IMR-90 (cell line): ENCODE measurements at regions not wholly inside any gene's neighbourhood (a gene's known extent, or its start where the extent isn't known, plus 50 kb on each side); places are given as distances from the start of the nearest gene placed in this dataset.

Source experiments
- ATAC-seq: fragments of 200-7000 bp; cut with Tn5 transposase; 2 replicates; pipeline ENCODE4 v1.9.1; 2020; ENCODE audit warnings: low read depth, mild to moderate bottlenecking, moderate library complexity
- BruUV-seq: library from RNA; stranded (reverse); fragments of 400-500 nt; replicated peaks from 2 replicates; lab custom pipeline; 2021; lab: Mats Ljungman, UMichigan
- CTCF ChIA-PET: fragments of 300-600 bp; formaldehyde crosslinking; extraction: SDS; loops from one replicate; lab custom pipeline; 2021; ENCODE audit warnings: antibody characterized with exemption; lab: Yijun Ruan, JAX
- POLR2A ChIA-PET: fragments of 300-600 bp; sonication (Branson Sonifier 250); formaldehyde crosslinking; loops from one replicate; lab custom pipeline; 2022; ENCODE audit warnings: antibody characterized with exemption; ENCODE audit not compliant: unreplicated experiment; lab: Charles Lee
- DNase-seq: peaks from one replicate; pipeline ENCODE4 v3.0.0; 2013
- H2AFZ ChIP-seq: replicated peaks from 2 replicates; pipeline ENCODE3; 2013; ENCODE audit warnings: low read length, mild to moderate bottlenecking; ENCODE audit not compliant: poor library complexity
- H2AK5ac ChIP-seq: 2 replicates; pipeline ENCODE4 v1.6.1; 2013; ENCODE audit warnings: low read depth, low read length, inconsistent platforms
- H2AK9ac ChIP-seq: replicated peaks from 2 replicates; pipeline ENCODE3; 2013; ENCODE audit warnings: mild to moderate bottlenecking, low read depth, low read length, moderate library complexity; ENCODE audit not compliant: poor library complexity
- H2BK120ac ChIP-seq: 2 replicates; pipeline ENCODE4 v1.6.1; 2013; ENCODE audit warnings: low read depth, low read length, inconsistent platforms
- H2BK15ac ChIP-seq: 3 replicates; pipeline ENCODE4 v1.6.1; 2013; ENCODE audit warnings: low read depth, low read length, inconsistent platforms
- H2BK20ac ChIP-seq: 2 replicates; pipeline ENCODE4 v1.6.1; 2013; ENCODE audit warnings: low read depth, mild to moderate bottlenecking, inconsistent platforms, low read length, moderate library complexity
- H2BK5ac ChIP-seq: 2 replicates; pipeline ENCODE4 v1.6.1; 2013; ENCODE audit warnings: mild to moderate bottlenecking, low read depth, low read length, inconsistent platforms; ENCODE audit not compliant: poor library complexity, severe bottlenecking
- H3K14ac ChIP-seq: replicated peaks from 2 replicates; pipeline ENCODE4 v1.6.1; 2013; ENCODE audit warnings: low read depth, low read length, inconsistent platforms
- H3K18ac ChIP-seq: 2 replicates; pipeline ENCODE4 v1.6.1; 2013; ENCODE audit warnings: low read depth, low read length, control low read depth
- H3K23ac ChIP-seq: 2 replicates; pipeline ENCODE4 v1.6.1; 2013; ENCODE audit warnings: low read depth, low read length, inconsistent platforms
- H3K27ac ChIP-seq: 2 replicates; pipeline ENCODE4 v1.5.1; 2013; ENCODE audit warnings: mild to moderate bottlenecking, control low read depth, low read length; ENCODE audit not compliant: insufficient read depth
- H3K27me3 ChIP-seq: 2 replicates; pipeline ENCODE4 v1.6.1; 2013; ENCODE audit warnings: low read length; ENCODE audit not compliant: control insufficient read depth, insufficient read depth
- H3K36me3 ChIP-seq: 2 replicates; pipeline ENCODE4 v1.6.1; 2013; ENCODE audit warnings: low read length, mixed read lengths; ENCODE audit not compliant: control insufficient read depth, insufficient read depth
- H3K4ac ChIP-seq: 2 replicates; pipeline ENCODE4 v1.6.1; 2013; ENCODE audit warnings: low read depth, low read length, inconsistent platforms
- H3K4me1 ChIP-seq: 2 replicates; pipeline ENCODE4 v1.6.1; 2013; ENCODE audit warnings: low read length, mixed read lengths; ENCODE audit not compliant: control insufficient read depth, insufficient read depth
- H3K4me2 ChIP-seq: 2 replicates; pipeline ENCODE4 v1.6.1; 2013; ENCODE audit warnings: low read depth, mild to moderate bottlenecking, control low read depth, low read length, moderate library complexity
- H3K4me3 ChIP-seq: 2 replicates; pipeline ENCODE4 v1.5.1; 2013; ENCODE audit warnings: low read depth, mild to moderate bottlenecking, control low read depth, low read length, moderate library complexity; ENCODE audit not compliant: insufficient read depth
- H3K56ac ChIP-seq: 2 replicates; pipeline ENCODE4 v1.6.1; 2013; ENCODE audit warnings: low read length, inconsistent platforms; ENCODE audit not compliant: insufficient read depth; ENCODE audit errors: extremely low read depth
- H3K79me1 ChIP-seq, 2 experiments: 2 replicates each; pipeline ENCODE4 v1.6.1; 2013; ENCODE audit warnings: low read length in 2 of 2, inconsistent platforms in 1 of 2, low read depth in 1 of 2
- H3K9ac ChIP-seq: 2 replicates; pipeline ENCODE4 v1.6.1; 2013; ENCODE audit warnings: low read depth, low read length, control low read depth
- H3K9me1 ChIP-seq: 2 replicates; pipeline ENCODE4 v1.6.1; 2013; ENCODE audit warnings: low read length, inconsistent platforms; ENCODE audit not compliant: insufficient read depth
- H3K9me3 ChIP-seq: 2 replicates; pipeline ENCODE4 v1.6.1; 2013; ENCODE audit warnings: low read length; ENCODE audit not compliant: control insufficient read depth, insufficient read depth
- H4K20me1 ChIP-seq: 2 replicates; pipeline ENCODE4 v1.6.1; 2013; ENCODE audit warnings: low read length, inconsistent platforms; ENCODE audit not compliant: insufficient read depth
- H4K5ac ChIP-seq: 2 replicates; pipeline ENCODE4 v1.6.1; 2013; ENCODE audit warnings: mild to moderate bottlenecking, low read depth, low read length, control low read depth
- H4K8ac ChIP-seq, 2 experiments: 2 replicates each; pipeline ENCODE4 v1.6.1; 2013; ENCODE audit warnings: low read depth in 2 of 2, low read length in 2 of 2, control low read depth in 1 of 2, inconsistent platforms in 1 of 2
- H4K91ac ChIP-seq: 2 replicates; pipeline ENCODE4 v1.6.1; 2013; ENCODE audit warnings: low read depth, low read length, inconsistent platforms; ENCODE audit not compliant: insufficient read depth
- BHLHE40 ChIP-seq: fragments of 150-350 bp; IDR thresholded peaks from 2 replicates; pipeline ENCODE4 v1.6.1; 2016; ENCODE audit warnings: mild to moderate bottlenecking, low read depth, low read length
- FOS ChIP-seq: fragments of 150-350 bp; IDR thresholded peaks from 2 replicates; pipeline ENCODE4 v1.6.1; 2016; ENCODE audit warnings: low read depth, low read length
- MXI1 ChIP-seq: IDR thresholded peaks from 2 replicates; pipeline ENCODE4 v1.6.1; 2012; ENCODE audit warnings: low read depth, mild to moderate bottlenecking, low read length, moderate library complexity, borderline replicate concordance
- SMC3 ChIP-seq: fragments of 150-350 bp; IDR thresholded peaks from 2 replicates; pipeline ENCODE4 v1.6.1; 2016; ENCODE audit warnings: low read depth, mild to moderate bottlenecking, antibody characterized with exemption, low read length, moderate library complexity
- USF2 ChIP-seq: fragments of 150-350 bp; IDR thresholded peaks from 2 replicates; pipeline ENCODE4 v1.6.1; 2017; ENCODE audit warnings: mild to moderate bottlenecking, antibody characterized with exemption, low read length, low read depth
- WGBS, 2 experiments: methylation state at CpG; one replicate each; pipeline versions ENCODE4 v1.1.5 to v1.1.7; 2013; ENCODE audit warnings: missing lambda C conversion rate in 2 of 2; ENCODE audit not compliant: insufficient read length in 1 of 2; ENCODE audit errors: extremely low coverage in 2 of 2; 5-methylcytosine and 5-hydroxymethylcytosine counted together
- dilution Hi-C: fragments of 300-500 bp; cut with HindIII; formaldehyde crosslinking; loops from one replicate; pipeline ENCODE4 v1.14.3; 2018; ENCODE audit warnings: low sequenced_read_pairs; ENCODE audit not compliant: unreplicated experiment
- in situ Hi-C: fragments of 300-500 bp; cut with MboI; formaldehyde crosslinking; loops from 3 replicates; pipeline ENCODE4 v1.14.3; 2019; ENCODE audit warnings: low sequenced_read_pairs, inconsistent platforms, mixed read lengths
- intact Hi-C: fragments of 100-400 bp; cut with micrococcal nuclease; formaldehyde crosslinking; loops from 2 replicates; pipeline ENCODE4 v1.10.0; 2022

GRCh38 chr6:40685862-40686261, 98.7 kb upstream of the LRFN2 start:
- H2BK20ac ChIP-seq: no peak overlapping the region
- H2BK15ac ChIP-seq: no peak overlapping the region
- in situ Hi-C loops (no loop called here), intact Hi-C loops (no loop called here), dilution Hi-C loops (no loop called here)
- WGBS, 2 experiments: no CpG with 5 or more reads among the region's 6 CpGs
- H3K9me1 ChIP-seq: no peaks in the 10 kb centered on the region
- no peak overlapping the region for H2BK5ac ChIP-seq
- H3K9me3 ChIP-seq: no peaks in the 10 kb centered on the region
- H3K18ac ChIP-seq: no peak overlapping the region
- H3K56ac ChIP-seq: no peak overlapping the region
- no peak overlapping the region for H2BK120ac ChIP-seq
- CTCF ChIA-PET: interaction anchor here (0.6 kb wide), 1 partner anchor 97 kb away, joined by 3 read pairs; no protein-coding TSS in a partner anchor
- no peak overlapping the region for H4K8ac ChIP-seq
- H3K79me1 ChIP-seq: no peaks in the 10 kb centered on the region
- H4K20me1 ChIP-seq: no peaks in the 10 kb centered on the region
- TF ChIP-seq USF2 (no peak), SMC3 (no peak), FOS (no peak), BHLHE40 (no peak), MXI1 (no peak)
- H3K4me2 ChIP-seq: no peak overlapping the region
- H4K91ac ChIP-seq: no peak overlapping the region
- H3K27ac ChIP-seq: no peak overlapping the region
- H3K23ac ChIP-seq: no peak overlapping the region
- no peaks in the 10 kb centered on the region for H3K4me1 ChIP-seq
- no peak overlapping the region for H3K14ac ChIP-seq
- POLR2A ChIA-PET: no interaction called here
- H2AK9ac ChIP-seq: no peak overlapping the region
- no peak overlapping the region for H4K5ac ChIP-seq
- H3K27me3 ChIP-seq: no peaks in the 10 kb centered on the region
- no peak overlapping the region for H3K4ac ChIP-seq
- ATAC-seq: no peak
- BruUV-seq: no TSS peak
- H3K36me3 ChIP-seq: no peaks in the 10 kb centered on the region
- no peak overlapping the region for H3K9ac ChIP-seq
- H2AK5ac ChIP-seq: no peak overlapping the region
- DNase-seq: no peak
- H3K4me3 ChIP-seq: no peak overlapping the region
- no peak overlapping the region for H2AFZ ChIP-seq
